ENCODE measurements at regions not wholly inside any gene's neighbourhood (a gene's known extent, or its start where the extent isn't known, plus 50 kb on each side); places are given as distances from the start of the nearest gene placed in this dataset.

- no peak for TF ChIP-seq CREB1 (IDR thresholded peaks at IDR 0.05)
- TF ChIP-seq CREB1 (CRISPR knock-in tag; IDR thresholded peaks at IDR 0.05): no peak
- TF ChIP-seq TMF1 (CRISPR knock-in tag; IDR thresholded peaks at IDR 0.05; ENCODE audit: low read depth): no peak
- TF ChIP-seq PHF8 (CRISPR knock-in tag; IDR thresholded peaks at IDR 0.05): no peak
- no peak for TF ChIP-seq ZNF136 (CRISPR knock-in tag; IDR thresholded peaks at IDR 0.05; ENCODE audit: low read depth)
- 0 out of 2 replicates have a peak, but pooled peaks have one; percentile 47 for TF ChIP-seq ZNF644 (CRISPR knock-in tag; IDR thresholded peaks at IDR 0.05; ENCODE audit: low read depth)
- no peak for TF ChIP-seq TSC22D2 (CRISPR knock-in tag; IDR thresholded peaks at IDR 0.05; ENCODE audit: borderline replicate concordance)
- TF ChIP-seq ZFP82 (CRISPR knock-in tag; IDR thresholded peaks at IDR 0.05; ENCODE audit: borderline replicate concordance): no peak
- peak; percentile 57; the same call in 1 of the 2 replicates for TF ChIP-seq HMG20B (CRISPR knock-in tag; conservative IDR thresholded peaks at IDR 0.05)
- TF ChIP-seq ZNF225 (CRISPR knock-in tag; IDR thresholded peaks at IDR 0.05): no peak
- peak; percentile 27; the same call in 1 of the 2 replicates for TF ChIP-seq MED13 (CRISPR knock-in tag; IDR thresholded peaks at IDR 0.05)
- no peak for TF ChIP-seq MAFG (CRISPR knock-in tag; IDR thresholded peaks at IDR 0.05)
- no peak for TF ChIP-seq ZNF549 (CRISPR knock-in tag; IDR thresholded peaks at IDR 0.05)
- TF ChIP-seq ZNF512B (CRISPR knock-in tag; IDR thresholded peaks at IDR 0.05; ENCODE audit: borderline replicate concordance): peak; percentile 35; the same call in 1 of the 2 replicates
- TF ChIP-seq MZF1 (CRISPR knock-in tag; IDR thresholded peaks at IDR 0.05; ENCODE audit: borderline replicate concordance): no peak
- no peak for TF ChIP-seq EHMT2 (IDR thresholded peaks at IDR 0.05; ENCODE audit: borderline replicate concordance, low read depth, low read length)
- no peak for TF ChIP-seq CHD2 (IDR thresholded peaks at IDR 0.05; ENCODE audit: low read depth, low read length)
- TF ChIP-seq ZNF597 (CRISPR knock-in tag; IDR thresholded peaks at IDR 0.05): no peak
- no peak for TF ChIP-seq RBAK (CRISPR knock-in tag; IDR thresholded peaks at IDR 0.05)
- TF ChIP-seq ZNF672 (CRISPR knock-in tag; IDR thresholded peaks at IDR 0.05): no peak
- TF ChIP-seq HOXD1 (CRISPR knock-in tag; IDR thresholded peaks at IDR 0.05): no peak
- no peak for TF ChIP-seq PLSCR1 (CRISPR knock-in tag; IDR thresholded peaks at IDR 0.05; ENCODE audit: borderline replicate concordance)
- TF ChIP-seq HNRNPK (IDR thresholded peaks at IDR 0.05; ENCODE audit: low read depth, low read length, poor library complexity, severe bottlenecking): no peak
- no peak for TF ChIP-seq ISX (CRISPR knock-in tag; conservative IDR thresholded peaks at IDR 0.05)
- no peak for TF ChIP-seq ZNF75D (CRISPR knock-in tag; IDR thresholded peaks at IDR 0.05; ENCODE audit: borderline replicate concordance)
Measured at GRCh38 chr3:197364410-197365071, 66.1 kb upstream of the DLG1 start (continued).

Data from HepG2 (cell line).